Gastroesophageal sphincter (tissue), 4 donors: ENCODE measurements at regions not wholly inside any gene's neighbourhood (a gene's known extent, or its start where the extent isn't known, plus 50 kb on each side); places are given as distances from the start of the nearest gene placed in this dataset.

Source experiments
- ATAC-seq: fragments of 150-250 bp; one replicate; pipeline ENCODE4 v1.9.1; 2016; ENCODE audit warnings: mild to moderate bottlenecking, moderate library complexity
- H3K27ac ChIP-seq, 4 donors: fragments of 200-600 bp; sonication (generic) in 3 of 4; 1 replicate in 3 of 4; 2 replicates in 1 of 4; pipeline ENCODE4 v1.5.1; 2016 to 2019
- H3K27me3 ChIP-seq: fragments of 200-600 bp; sonication (generic); one replicate; pipeline ENCODE4 v1.5.1; 2019
- H3K36me3 ChIP-seq, 2 donors: fragments of 200-600 bp; sonication (generic); one replicate each; pipeline ENCODE4 v1.5.1; 2019; ENCODE audit warnings: control low read depth in 1 of 2
- H3K4me1 ChIP-seq, 3 donors: fragments of 200-600 bp; sonication (generic); 1 replicate in 2 of 3; 2 replicates in 1 of 3; pipeline ENCODE4 v1.5.1; 2016 to 2019; ENCODE audit warnings: control low read depth in 2 of 3
- H3K4me3 ChIP-seq, 2 donors: fragments of 200-600 bp; sonication (generic); one replicate each; pipeline ENCODE4 v1.5.1; 2019; ENCODE audit warnings: mild to moderate bottlenecking in 1 of 2, moderate library complexity in 1 of 2
- H3K9me3 ChIP-seq, 3 donors: fragments of 200-600 bp; sonication (generic); one replicate each; pipeline ENCODE4 v1.5.1; 2017 to 2019; ENCODE audit warnings: control low read depth in 2 of 3
- CTCF ChIP-seq, 4 experiments: fragments of 200-600 bp in 2 of 4; fragments of 450-650 bp in 2 of 4; sonication (generic) in 1 of 4; IDR thresholded peaks; one replicate each; pipeline ENCODE4 v1.5.1; 2017 to 2019; ENCODE audit warnings: antibody characterized with exemption in 4 of 4, mild to moderate bottlenecking in 2 of 4, moderate library complexity in 2 of 4
- EP300 ChIP-seq: sonication (generic); formaldehyde crosslinking; IDR thresholded peaks from one replicate; pipeline ENCODE4 v1.6.1; 2017; ENCODE audit warnings: antibody characterized with exemption, mild to moderate bottlenecking
- POLR2A ChIP-seq, 2 donors: fragments of 450-650 bp; IDR thresholded peaks; one replicate each; pipeline ENCODE4 v1.6.1; 2017; ENCODE audit warnings: antibody characterized with exemption in 2 of 2, mild to moderate bottlenecking in 2 of 2, moderate library complexity in 1 of 2
- POLR2AphosphoS5 ChIP-seq: sonication (generic); formaldehyde crosslinking; IDR thresholded peaks from one replicate; pipeline ENCODE4 v1.6.1; 2017; ENCODE audit warnings: antibody characterized with exemption
- WGBS, 2 donors: methylation state at CpG; one replicate each; pipeline ENCODE4 v1.1.5; 2018; ENCODE audit warnings: low coverage in 1 of 2; 5-methylcytosine and 5-hydroxymethylcytosine counted together

DNA sequence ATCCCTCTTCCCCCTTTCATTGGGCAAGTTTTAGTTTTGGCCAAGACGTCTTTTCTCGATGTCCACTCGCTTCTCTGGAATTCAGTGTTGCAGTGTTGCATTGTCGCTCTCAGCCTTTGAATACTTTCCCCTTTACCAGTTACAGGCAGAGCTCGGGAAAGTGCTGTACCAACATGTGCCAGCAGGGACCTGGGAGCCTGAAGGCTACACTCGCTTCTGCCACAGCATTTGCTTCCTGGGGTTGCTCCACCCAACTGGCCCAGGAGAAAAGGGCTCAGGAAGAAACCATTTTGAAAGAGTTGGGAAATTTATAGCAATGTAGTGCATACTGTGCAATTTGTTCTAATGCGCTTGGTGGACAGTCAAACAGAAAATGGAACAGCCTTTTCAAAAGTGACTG is 78.6 kb downstream of the LINC00237 start:
- H3K27me3 ChIP-seq = peaks cover 26% of the 10 kb centered on the region
- no peak overlapping the region for H3K27ac ChIP-seq
- WGBS, 2 donors = 69 to 84% methylated on average over 4 to 5 of the region's 7 CpGs
- no peaks in the 10 kb centered on the region for H3K4me1 ChIP-seq
- no peak overlapping the region for H3K4me3 ChIP-seq
- no peak for TF ChIP-seq POLR2AphosphoS5
- no peak for TF ChIP-seq POLR2A (IDR thresholded peaks at IDR 0.05)
- no peak for TF ChIP-seq CTCF (IDR thresholded peaks at IDR 0.05)
- TF ChIP-seq EP300 = no peak
- no peak for ATAC-seq
- no peaks in the 10 kb centered on the region for H3K36me3 ChIP-seq
- H3K9me3 ChIP-seq = no peaks in the 10 kb centered on the region

DNA sequence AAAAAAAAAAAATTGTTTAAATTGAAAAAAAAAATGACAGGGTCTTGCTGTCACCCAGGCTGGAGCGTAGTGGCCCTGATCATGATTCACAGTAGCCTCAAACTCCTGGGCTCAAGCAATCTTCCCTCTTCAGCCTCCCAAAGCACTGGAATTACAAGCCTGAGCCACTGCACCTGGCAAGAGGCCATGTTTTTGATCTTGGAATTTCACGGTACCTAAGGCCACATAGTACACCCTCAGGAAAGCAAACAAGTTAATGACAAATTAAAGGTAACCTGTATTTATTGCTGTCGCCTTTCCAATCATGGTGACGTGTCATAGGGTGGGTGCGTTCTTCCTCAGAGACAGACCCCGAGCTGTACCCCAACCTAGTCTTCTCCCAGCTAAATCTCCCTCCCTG is 79.2 kb downstream of the LINC00237 start:
- H3K4me3 ChIP-seq = no peak overlapping the region
- no peak for TF ChIP-seq POLR2AphosphoS5
- TF ChIP-seq EP300 = no peak
- TF ChIP-seq POLR2A (IDR thresholded peaks at IDR 0.05) = no peak
- no peak for TF ChIP-seq CTCF (IDR thresholded peaks at IDR 0.05)
- no peak overlapping the region for H3K27ac ChIP-seq
- H3K27me3 ChIP-seq = peaks cover 29% of the 10 kb centered on the region
- H3K4me1 ChIP-seq = no peaks in the 10 kb centered on the region
- 82 to 94% methylated on average over 5 to 6 of the region's 6 CpGs for WGBS, 2 donors
- no peaks in the 10 kb centered on the region for H3K36me3 ChIP-seq
- H3K9me3 ChIP-seq = no peaks in the 10 kb centered on the region
- ATAC-seq = no peak

DNA sequence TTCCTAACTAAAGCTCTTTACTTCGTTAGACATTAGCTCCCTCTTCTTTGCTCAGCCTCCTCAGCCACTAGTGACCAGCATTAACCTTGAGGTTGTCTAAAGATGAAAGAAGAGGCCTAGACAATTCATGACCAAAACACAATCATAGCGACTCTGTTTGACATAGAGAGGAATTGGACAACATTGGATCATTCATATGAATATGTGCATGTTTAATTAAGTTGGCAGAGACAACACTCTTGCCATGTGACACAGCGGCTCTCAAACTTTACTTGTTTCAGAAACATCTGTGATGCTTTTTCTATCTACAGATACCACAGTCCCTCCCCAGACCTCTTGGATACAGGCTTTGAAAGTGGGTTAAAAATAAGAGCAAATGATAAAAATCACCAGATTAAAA is 81.7 kb downstream of the LINC00237 start:
- no peaks in the 10 kb centered on the region for H3K36me3 ChIP-seq
- 89 to 91% methylated on average over 3 of the region's 3 CpGs for WGBS, 2 donors
- H3K27me3 ChIP-seq = peaks cover 42% of the 10 kb centered on the region
- H3K27ac ChIP-seq = no peak overlapping the region
- H3K9me3 ChIP-seq = no peaks in the 10 kb centered on the region
- no peaks in the 10 kb centered on the region for H3K4me1 ChIP-seq
- no peak overlapping the region for H3K4me3 ChIP-seq
- TF ChIP-seq EP300 (no peak), POLR2AphosphoS5 (no peak), POLR2A (IDR thresholded peaks at IDR 0.05) (no peak), CTCF (IDR thresholded peaks at IDR 0.05) (no peak)
- no peak for ATAC-seq

- no peaks in the 10 kb centered on the region for H3K9me3 ChIP-seq
- no peak for TF ChIP-seq EP300
- TF ChIP-seq POLR2A (IDR thresholded peaks at IDR 0.05) = no peak
- TF ChIP-seq POLR2AphosphoS5 = no peak
- TF ChIP-seq CTCF (IDR thresholded peaks at IDR 0.05) = no peak
- peaks cover 44% of the 10 kb centered on the region for H3K27me3 ChIP-seq
- ATAC-seq = no peak
- H3K36me3 ChIP-seq = no peaks in the 10 kb centered on the region
- H3K27ac ChIP-seq = no peak overlapping the region
- H3K4me1 ChIP-seq = no peaks in the 10 kb centered on the region
- H3K4me3 ChIP-seq = no peak overlapping the region
- 65% methylated on average over 3 of the region's 5 CpGs; no CpG with 5 or more reads in 1 of the 2 donors for WGBS, 2 donors
These were observed 83.2 kb downstream of the LINC00237 start for GRCh38 chr20:21022925-21023324.

GRCh38 chr20:21021472-21021790 is 84.7 kb downstream of the LINC00237 start:
- no peak for TF ChIP-seq POLR2AphosphoS5
- TF ChIP-seq CTCF (IDR thresholded peaks at IDR 0.05) = no peak
- no peak for TF ChIP-seq POLR2A (IDR thresholded peaks at IDR 0.05)
- TF ChIP-seq EP300 = no peak
- WGBS, 2 donors = 0 to 33% methylated on average over 1 of the region's 1 CpG
- no peak for ATAC-seq

More at GRCh38 chr20:21021472-21021790, 84.7 kb downstream of the LINC00237 start:
- peaks cover 45% of the 10 kb centered on the region for H3K27me3 ChIP-seq
- no peaks in the 10 kb centered on the region for H3K4me1 ChIP-seq
- no peak overlapping the region for H3K27ac ChIP-seq
- H3K9me3 ChIP-seq = no peaks in the 10 kb centered on the region
- no peak overlapping the region for H3K4me3 ChIP-seq
- H3K36me3 ChIP-seq = no peaks in the 10 kb centered on the region
